K562 (cell line): ENCODE measurements at regions not wholly inside any gene's neighbourhood (a gene's known extent, or its start where the extent isn't known, plus 50 kb on each side); places are given as distances from the start of the nearest gene placed in this dataset.

Experiments
- ATAC-seq: fragments of 200-7000 bp; cut with Tn5 transposase; 3 replicates; pipeline ENCODE4 v1.9.1; 2020; ENCODE audit warnings: moderate library complexity
- BruUV-seq: library from RNA; stranded (reverse); fragments of 400-500 nt; replicated peaks from 2 replicates; lab custom pipeline; 2021; lab: Mats Ljungman, UMichigan
- CTCF ChIA-PET: fragments of 300-600 bp; formaldehyde crosslinking; extraction: SDS; loops from one replicate; lab custom pipeline; 2021; ENCODE audit warnings: low intra/inter-chr PET ratio; lab: Yijun Ruan, JAX
- POLR2A ChIA-PET: fragments of 300-600, 350-650 bp; sonication (Branson Sonifier 250); formaldehyde crosslinking; extraction: SDS; loops from one replicate; lab custom pipeline; 2021; ENCODE audit warnings: antibody characterized with exemption, inconsistent platforms; lab: Yijun Ruan, JAX
- DNase-seq, 4 experiments: peaks; one replicate each; pipeline versions ENCODE4 v3.0.0 to v3.0.0-alpha.2; 2011 to 2018; ENCODE audit warnings: low spot score in 3 of 4, mixed read lengths in 3 of 4; ENCODE audit errors: extremely low read depth in 1 of 4
- FAIRE-seq: peaks from 2 replicates; lab custom pipeline; 2011; peaks lifted over from hg19 to GRCh38; lab: Jason Lieb, UNC
- H2AFZ ChIP-seq: 2 replicates; pipeline ENCODE4 v1.6.0; 2011; ENCODE audit warnings: low read depth, low read length, control low read depth, inconsistent platforms
- H3K27ac ChIP-seq: fragments of 200-600 bp; 3 replicates; pipeline ENCODE4 v1.8.0; 2011; ENCODE audit warnings: low read depth, mild to moderate bottlenecking, control low read depth, inconsistent platforms, low read length, moderate library complexity, mixed read lengths; ENCODE audit errors: extremely low read depth
- H3K27me3 ChIP-seq, 2 experiments: fragments of 300-600 bp in 1 of 2; 2 replicates in 1 of 2; 3 replicates in 1 of 2; pipeline versions ENCODE4 v1.6.0 to v1.8.0; 2011; ENCODE audit warnings: inconsistent platforms in 2 of 2, low read length in 2 of 2, mild to moderate bottlenecking in 1 of 2, mixed read lengths in 1 of 2, moderate library complexity in 1 of 2; ENCODE audit not compliant: control insufficient read depth in 2 of 2, insufficient read depth in 2 of 2
- H3K36me3 ChIP-seq: fragments of 300-600 bp; 3 replicates; pipeline ENCODE4 v1.8.0; 2011; ENCODE audit warnings: mild to moderate bottlenecking, low read length, inconsistent platforms; ENCODE audit not compliant: control insufficient read depth, insufficient read depth
- H3K4me1 ChIP-seq, 2 experiments: fragments of 200-600 bp in 1 of 2; replicated peaks in 1 of 2; 2 replicates in 1 of 2; 3 replicates in 1 of 2; pipeline versions ENCODE4 v1.5.1 to v1.8.0; 2011; ENCODE audit warnings: inconsistent platforms in 2 of 2, low read length in 2 of 2, mild to moderate bottlenecking in 1 of 2, mixed read lengths in 1 of 2, moderate library complexity in 1 of 2; ENCODE audit not compliant: control insufficient read depth in 2 of 2, insufficient read depth in 2 of 2
- H3K4me2 ChIP-seq: 2 replicates; pipeline ENCODE4 v1.6.1; 2011; ENCODE audit warnings: low read length, control low read depth, inconsistent platforms, mixed read lengths; ENCODE audit not compliant: insufficient read depth
- H3K4me3 ChIP-seq: fragments of 200-600 bp; sonication (generic), shearing (Covaris generic); 2 replicates; pipeline ENCODE4 v1.5.1; 2016; ENCODE audit warnings: control low read depth, inconsistent platforms
- H3K79me2 ChIP-seq: fragments of 200-600 bp; 3 replicates; pipeline ENCODE4 v1.8.0; 2011; ENCODE audit warnings: low read length, inconsistent platforms; ENCODE audit not compliant: control insufficient read depth, insufficient read depth
- H3K9ac ChIP-seq, 2 experiments: 2 replicates each; pipeline versions ENCODE4 v1.6.0 to v1.6.1; 2011; ENCODE audit warnings: low read depth in 2 of 2, low read length in 2 of 2, control low read depth in 1 of 2, inconsistent platforms in 1 of 2, mild to moderate bottlenecking in 1 of 2, mixed read lengths in 1 of 2; ENCODE audit not compliant: insufficient read depth in 1 of 2
- H3K9me1 ChIP-seq: one replicate; pipeline ENCODE4 v1.6.0; 2011; ENCODE audit warnings: inconsistent platforms, mild to moderate bottlenecking, low read length, moderate library complexity; ENCODE audit not compliant: control insufficient read depth, insufficient read depth
- H3K9me3 ChIP-seq: replicated peaks from 2 replicates; pipeline ENCODE4 v1.5.1; 2011; ENCODE audit warnings: low read depth, low read length, inconsistent platforms; ENCODE audit not compliant: control insufficient read depth, insufficient read depth
- H4K20me1 ChIP-seq: replicated peaks from 2 replicates; pipeline ENCODE4 v1.6.1; 2011; ENCODE audit warnings: low read length, inconsistent platforms, mixed read lengths; ENCODE audit not compliant: control insufficient read depth, insufficient read depth
- ASH1L ChIP-seq: fragments of 450-650 bp; IDR thresholded peaks from 2 replicates; pipeline ENCODE4 v1.6.1; 2018; ENCODE audit warnings: borderline replicate concordance, mild to moderate bottlenecking, low read depth; ENCODE audit not compliant: partially characterized antibody
- E2F6 ChIP-seq, 2 experiments: IDR thresholded peaks; 2 replicates each; pipeline ENCODE4 v1.6.1; 2011; ENCODE audit warnings: borderline replicate concordance in 1 of 2, control low read depth in 1 of 2, low read depth in 1 of 2, low read length in 1 of 2, mild to moderate bottlenecking in 1 of 2, mixed read lengths in 1 of 2, moderate library complexity in 1 of 2; ENCODE audit not compliant: insufficient read depth in 1 of 2, insufficient read length in 1 of 2, poor library complexity in 1 of 2, severe bottlenecking in 1 of 2; ENCODE audit errors: extremely low read depth in 1 of 2
- HNRNPL ChIP-seq: fragments of 200-400 bp; formaldehyde crosslinking; IDR thresholded peaks from 2 replicates; pipeline ENCODE4 v1.6.1; 2017; ENCODE audit warnings: low read depth, mild to moderate bottlenecking, low read length
- HNRNPUL1 ChIP-seq: fragments of 200-400 bp; formaldehyde crosslinking; IDR thresholded peaks from 2 replicates; pipeline ENCODE4 v1.6.1; 2017; ENCODE audit warnings: low read length
- JUN ChIP-seq, 2 experiments: sonication (generic) in 1 of 2; formaldehyde crosslinking in 1 of 2; IDR thresholded peaks; 2 replicates each; pipeline versions ENCODE4 v1.6.1 to v1.8.0; 2012 to 2022; ENCODE audit warnings: borderline replicate concordance in 2 of 2, mild to moderate bottlenecking in 2 of 2, improper control_type of control experiment in 1 of 2, low read depth in 1 of 2, low read length in 1 of 2, missing genetic modification reagents in 1 of 2
- RBFOX2 ChIP-seq: fragments of 200-400 bp; formaldehyde crosslinking; IDR thresholded peaks from 2 replicates; pipeline ENCODE4 v1.6.1; 2017; ENCODE audit warnings: low read depth, mild to moderate bottlenecking, low read length, moderate library complexity
- SAP30 ChIP-seq: fragments of 200-600 bp; sonication (generic); IDR thresholded peaks from 2 replicates; pipeline ENCODE4 v1.6.1; 2012; ENCODE audit warnings: borderline replicate concordance, low read depth, mild to moderate bottlenecking, moderate library complexity, low read length, control low read depth, inconsistent platforms; ENCODE audit not compliant: insufficient read depth, poor library complexity, severe bottlenecking
- SMARCA5 ChIP-seq: fragments of 450-650 bp; IDR thresholded peaks from 2 replicates; pipeline ENCODE4 v1.6.1; 2016
- SMARCE1 ChIP-seq: fragments of 450-650 bp; IDR thresholded peaks from 2 replicates; pipeline ENCODE4 v1.7.1; 2016; ENCODE audit warnings: mild to moderate bottlenecking
- ZC3H4 ChIP-seq: sonication (generic); formaldehyde crosslinking; IDR thresholded peaks from 2 replicates; pipeline ENCODE4 v1.9.0; 2021; ENCODE audit warnings: missing genetic modification reagents, borderline replicate concordance
- ZNF589 ChIP-seq: fragments of 200-800 bp; sonication (Bioruptor generic); IDR thresholded peaks from 2 replicates; pipeline ENCODE4 v1.6.1; 2016; ENCODE audit warnings: low read depth, missing genetic modification characterization, missing compliant biosample characterization
- ZNF830 ChIP-seq: fragments of 250-450 bp; sonication (Bioruptor Pico); IDR thresholded peaks from 2 replicates; pipeline ENCODE4 v1.5.0; 2021; ENCODE audit warnings: mild to moderate bottlenecking
- WGBS: fragments of 100-300 bp; shearing (Covaris generic); methylation state at CpG from one replicate; pipeline ENCODE4 v1.1.6; 2016; ENCODE audit warnings: low coverage, mixed read lengths; ENCODE audit not compliant: insufficient coverage; ENCODE audit errors: missing lambda C conversion rate; 5-methylcytosine and 5-hydroxymethylcytosine counted together
- in situ Hi-C: fragments of 300-500 bp; cut with MboI; formaldehyde crosslinking; loops from 4 replicates; pipeline ENCODE4 v1.15.0; 2018; ENCODE audit warnings: inconsistent platforms, mixed read lengths
- intact Hi-C: fragments of 100-400 bp; cut with micrococcal nuclease; formaldehyde crosslinking; loops from 2 replicates; pipeline ENCODE4 v1.14.2; 2022

- TF ChIP-seq ZC3H4 (CRISPR knock-in tag) (no peak), E2F6 (IDR thresholded peaks at IDR 0.05; ENCODE audit: borderline replicate concordance in 1 of 2, extremely low read depth in 1 of 2, insufficient read depth in 1 of 2, insufficient read length in 1 of 2, low read depth in 1 of 2, low read length in 1 of 2, poor library complexity in 1 of 2, severe bottlenecking in 1 of 2) (no peak)
- TF ChIP-seq, all 486 proteins: peak for 0
Measured at GRCh38 chr5:60437308-60437707, 262.7 kb downstream of the DEPDC1B start (continued).

GRCh38 chr5:60436518-60436917 is 263.4 kb downstream of the DEPDC1B start:
- Histone ChIP-seq H3K27me3 (no peaks in the 10 kb centered on the region), H2AFZ (no peak overlapping the region), H3K27ac (no peak overlapping the region), H3K4me1 (no peaks in the 10 kb centered on the region), H3K9ac (no peak overlapping the region), H3K4me2 (no peak overlapping the region), H3K9me1 (no peaks in the 10 kb centered on the region), H3K79me2 (no peaks in the 10 kb centered on the region)
- in situ Hi-C loops, result no loop called here
- no peak for ATAC-seq
- CTCF ChIA-PET, result no interaction called here
- TF ChIP-seq ASH1L (no peak), SAP30 (no peak), SMARCE1 (no peak), RBFOX2 (no peak), HNRNPUL1 (no peak), ZNF830 (no peak), ZNF589 (CRISPR knock-in tag) (no peak), E2F6 (IDR thresholded peaks at IDR 0.05; ENCODE audit: borderline replicate concordance in 1 of 2, extremely low read depth in 1 of 2, insufficient read depth in 1 of 2, insufficient read length in 1 of 2, low read depth in 1 of 2, low read length in 1 of 2, poor library complexity in 1 of 2, severe bottlenecking in 1 of 2) (no peak), JUN (IDR thresholded peaks at IDR 0.05; ENCODE audit: borderline replicate concordance, low read depth, low read length) (no peak), JUN (CRISPR knock-in tag; IDR thresholded peaks at IDR 0.05; ENCODE audit: borderline replicate concordance) (no peak), HNRNPL (no peak), SMARCA5 (no peak)
- TF ChIP-seq, all 486 proteins: peak for 0
- WGBS, result 0% methylated on average over 2 of the region's 2 CpGs
- Histone ChIP-seq H3K4me3 (no peak overlapping the region), H3K9me3 (no peaks in the 10 kb centered on the region), H4K20me1 (no peaks in the 10 kb centered on the region), H3K36me3 (no peaks in the 10 kb centered on the region)
- DNase-seq (no peak), FAIRE-seq (no peak)
- POLR2A ChIA-PET, result no interaction called here
- BruUV-seq, result no TSS peak
- intact Hi-C loops, result no loop called here
